ENCODE measurements at regions not wholly inside any gene's neighbourhood (a gene's known extent, or its start where the extent isn't known, plus 50 kb on each side); places are given as distances from the start of the nearest gene placed in this dataset.
A peak's percentile ranks its signal among the peaks of the same experiment; 100 is the strongest.

DNA sequence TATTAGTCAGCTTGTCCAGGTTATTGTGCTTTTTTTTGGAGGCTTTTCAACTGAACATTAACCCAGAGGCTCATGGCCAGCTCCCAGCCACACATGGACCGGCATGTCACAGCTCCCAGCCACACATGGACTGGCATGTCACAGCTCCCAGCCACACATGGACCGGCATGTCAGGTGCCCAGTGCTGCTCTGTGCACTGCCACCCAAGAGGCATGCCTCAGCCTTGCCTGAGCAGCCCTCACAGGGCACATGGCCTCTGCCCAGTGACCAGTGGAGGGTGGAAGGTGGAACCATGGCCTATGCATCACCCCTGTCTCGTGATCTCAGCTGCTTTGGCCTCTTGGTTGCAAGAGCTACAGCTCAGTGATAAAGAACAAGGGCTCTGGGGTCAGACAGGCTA, 119.8 kb downstream of the OAT start:
- TF ChIP-seq CTCF (IDR thresholded peaks at IDR 0.05) (no peak), EP300 (IDR thresholded peaks at IDR 0.05) (no peak), POLR2AphosphoS5 (IDR thresholded peaks at IDR 0.05) (no peak), POLR2A (IDR thresholded peaks at IDR 0.05) (no peak)
- Histone ChIP-seq H3K4me1 (peaks cover 23% of the 10 kb centered on the region), H3K27ac (no peak overlapping the region), H3K4me3 (no peak overlapping the region), H3K36me3 (no peaks in the 10 kb centered on the region), H3K9me3 (no peaks in the 10 kb centered on the region), H3K27me3 (no peaks in the 10 kb centered on the region)
- WGBS: no CpG with 5 or more reads among the region's 3 CpGs
- DNase-seq (ENCODE audit: low spot score in 2 of 2): peak in 1 of 2 donors; percentile 34

DNA sequence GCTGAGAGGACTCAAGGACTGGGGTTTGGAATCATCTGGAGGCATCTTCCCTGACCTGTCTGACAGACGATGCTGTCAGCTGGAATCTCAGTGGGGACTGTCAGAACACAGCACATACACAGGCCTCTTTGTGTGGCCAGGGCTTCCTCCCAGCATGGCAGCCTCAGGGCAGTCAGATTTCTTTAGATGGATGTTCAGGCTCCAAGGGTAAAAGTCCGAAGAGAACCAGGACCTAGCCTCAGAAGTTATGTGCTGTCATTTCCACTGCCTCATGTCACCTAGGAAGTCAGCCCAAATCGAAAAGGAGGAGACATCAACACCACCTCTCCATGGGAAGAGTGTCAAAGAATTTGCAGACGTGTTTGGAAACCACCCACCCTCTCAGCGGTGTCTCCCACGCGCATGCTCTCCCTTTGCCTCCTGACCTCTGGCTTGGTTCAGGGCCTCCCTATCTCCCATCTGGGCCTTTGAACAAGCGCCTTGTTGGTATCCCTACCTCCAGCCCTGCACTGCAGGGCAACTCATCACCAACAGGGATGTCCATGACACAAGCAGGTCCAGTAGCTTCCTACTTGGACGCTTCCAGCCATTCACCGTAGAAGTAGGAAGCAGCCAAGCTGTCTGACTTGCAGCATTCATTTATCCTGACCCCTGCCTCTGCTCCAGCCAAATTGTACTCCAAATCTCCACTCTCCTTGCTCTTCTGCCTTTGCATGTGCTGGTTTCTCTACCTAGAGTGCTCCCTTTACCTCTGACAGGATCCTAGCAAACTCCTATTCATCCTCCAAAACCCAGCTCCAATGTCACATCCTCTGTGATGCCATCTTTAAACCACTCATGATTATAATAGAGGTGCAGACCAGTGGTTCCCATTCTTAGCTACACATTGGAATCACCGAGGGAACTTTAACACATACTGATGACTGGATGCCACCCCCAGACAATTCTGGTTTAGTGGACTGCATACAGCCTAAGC, 121.6 kb downstream of the OAT start:
- peaks cover 23% of the 10 kb centered on the region for H3K4me1 ChIP-seq
- H3K27me3 ChIP-seq: no peaks in the 10 kb centered on the region
- H3K36me3 ChIP-seq: no peaks in the 10 kb centered on the region
- TF ChIP-seq POLR2A (IDR thresholded peaks at IDR 0.05): no peak
- no peak for TF ChIP-seq CTCF (IDR thresholded peaks at IDR 0.05)
- no peak for TF ChIP-seq EP300 (IDR thresholded peaks at IDR 0.05)
- TF ChIP-seq POLR2AphosphoS5 (IDR thresholded peaks at IDR 0.05): no peak
- no peak overlapping the region for H3K4me3 ChIP-seq
- 78% methylated on average over 10 of the region's 11 CpGs for WGBS
- no peaks in the 10 kb centered on the region for H3K9me3 ChIP-seq
- no peak overlapping the region for H3K27ac ChIP-seq
- peak in 1 of 2 donors; percentile 29 for DNase-seq (ENCODE audit: low spot score in 2 of 2)

GRCh38 chr10:124296121-124296812, 122.5 kb downstream of the OAT start:
- H3K4me1 ChIP-seq: peaks cover 23% of the 10 kb centered on the region
- no peaks in the 10 kb centered on the region for H3K36me3 ChIP-seq
- no peak overlapping the region for H3K27ac ChIP-seq
- no peaks in the 10 kb centered on the region for H3K9me3 ChIP-seq
- no peak for TF ChIP-seq EP300 (IDR thresholded peaks at IDR 0.05)
- DNase-seq (ENCODE audit: low spot score in 2 of 2): peak in 1 of 2 donors; percentile 66
- no peak overlapping the region for H3K4me3 ChIP-seq
- H3K27me3 ChIP-seq: no peaks in the 10 kb centered on the region
- 36% methylated on average over 3 of the region's 9 CpGs for WGBS

DNA sequence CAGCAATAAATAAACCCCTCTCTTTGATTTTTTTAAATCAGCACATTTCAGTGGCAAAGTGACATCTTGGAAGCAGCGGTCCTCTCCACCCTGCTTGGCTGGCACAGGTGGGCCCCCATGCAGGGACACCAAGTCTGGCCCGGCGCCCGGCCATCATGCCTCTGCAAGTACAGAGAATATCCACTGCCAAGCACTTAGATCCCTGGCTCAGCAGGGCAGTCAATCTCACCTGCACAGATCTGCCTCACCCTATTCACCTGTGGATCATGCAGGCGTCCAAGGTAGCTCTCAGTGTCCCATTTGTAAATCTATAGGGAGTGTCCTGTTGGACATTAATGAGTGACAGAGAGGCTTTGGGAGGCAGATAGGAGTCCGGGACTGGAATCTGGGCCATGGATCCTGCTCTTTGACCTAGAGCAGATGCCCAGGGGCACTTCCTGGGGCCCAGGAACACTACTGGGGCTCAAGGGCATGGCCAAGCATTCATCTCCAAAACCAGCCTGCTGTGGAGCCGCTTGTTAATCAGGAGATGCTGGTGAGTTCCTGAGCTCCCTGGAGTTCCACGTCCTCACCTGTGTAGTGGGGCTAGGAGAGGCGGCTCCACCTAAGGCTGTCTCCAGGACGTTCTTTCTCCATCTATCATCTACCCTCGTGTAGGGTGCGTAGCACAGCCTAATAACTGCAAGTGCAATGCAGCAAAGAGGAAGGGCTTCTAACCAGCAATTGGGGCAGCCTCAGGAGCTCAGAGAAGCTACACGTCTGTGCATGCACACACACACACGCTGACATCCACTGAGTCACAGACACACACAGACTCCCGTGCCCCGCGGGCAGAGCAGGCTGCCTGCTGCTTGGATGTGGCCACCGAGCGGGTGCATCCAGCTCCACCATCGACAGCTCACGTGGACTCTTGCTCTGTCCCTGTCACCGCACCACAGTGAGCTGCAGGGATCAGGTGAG, 123.6 kb downstream of the OAT start:
- WGBS: 61% methylated on average over 19 of the region's 22 CpGs
- Histone ChIP-seq H3K4me3 (no peak overlapping the region), H3K27me3 (no peaks in the 10 kb centered on the region), H3K4me1 (peaks cover 23% of the 10 kb centered on the region), H3K27ac (no peak overlapping the region), H3K36me3 (no peaks in the 10 kb centered on the region), H3K9me3 (no peaks in the 10 kb centered on the region)
- TF ChIP-seq POLR2A (IDR thresholded peaks at IDR 0.05) (no peak), EP300 (IDR thresholded peaks at IDR 0.05) (no peak), POLR2AphosphoS5 (IDR thresholded peaks at IDR 0.05) (no peak), CTCF (IDR thresholded peaks at IDR 0.05) (no peak)
- peak in 1 of 2 donors; percentile 76 for DNase-seq (ENCODE audit: low spot score in 2 of 2)

All from suprapubic skin (tissue), 4 donors.